Stimulated activated CD4-positive, alpha-beta T cell treated with anti-CD3 and anti-CD28 coated beads, Interleukin-4, amount 100 ng/mL, for 24 hours (primary cell): ENCODE measurements at regions not wholly inside any gene's neighbourhood (a gene's known extent, or its start where the extent isn't known, plus 50 kb on each side); places are given as distances from the start of the nearest gene placed in this dataset.

Experiments used
- DNase-seq: peaks from one replicate; pipeline ENCODE4 v3.0.0-alpha.2; 2020

- no peak for DNase-seq
Observed at GRCh38 chr19:33900817-33901216, 104.1 kb downstream of the KCTD15 start.

- DNase-seq: no peak
Observed at GRCh38 chr19:33902395-33902794, 105.7 kb downstream of the KCTD15 start.

- no peak for DNase-seq
Observed at GRCh38 chr19:33902802-33903488, 106.3 kb downstream of the KCTD15 start.

- DNase-seq: no peak
Observed at GRCh38 chr19:33903489-33903850, 106.8 kb downstream of the KCTD15 start.

GRCh38 chr19:33904681-33905080, 108.0 kb downstream of the KCTD15 start:
- no peak for DNase-seq

- no peak for DNase-seq
Observed at GRCh38 chr19:33905473-33905936, 108.8 kb downstream of the KCTD15 start.

- no peak for DNase-seq
Observed at GRCh38 chr19:33905937-33906577, 109.4 kb downstream of the KCTD15 start.

GRCh38 chr19:33906578-33907335, 110.1 kb downstream of the KCTD15 start:
- DNase-seq: no peak

- DNase-seq: no peak
Observed at GRCh38 chr19:33910922-33911321, 114.3 kb downstream of the KCTD15 start.

GRCh38 chr19:33914599-33914998, 117.9 kb downstream of the KCTD15 start:
- DNase-seq: no peak

GRCh38 chr19:33916792-33917191, 120.1 kb downstream of the KCTD15 start:
- DNase-seq: no peak

GRCh38 chr19:33919291-33919690, 122.6 kb downstream of the KCTD15 start:
- no peak for DNase-seq

GRCh38 chr19:33921165-33921564, 124.5 kb downstream of the KCTD15 start:
- no peak for DNase-seq

GRCh38 chr19:33926306-33926705, 129.6 kb downstream of the KCTD15 start:
- no peak for DNase-seq

GRCh38 chr19:33927789-33928457, 131.3 kb downstream of the KCTD15 start:
- no peak for DNase-seq

GRCh38 chr19:33928458-33928950, 131.8 kb downstream of the KCTD15 start:
- DNase-seq: no peak

- no peak for DNase-seq
Observed at GRCh38 chr19:33933931-33934330, 137.3 kb downstream of the KCTD15 start.

- DNase-seq: no peak
Observed at GRCh38 chr19:33938821-33939220, 142.2 kb downstream of the KCTD15 start.

GRCh38 chr19:33941133-33941532, 144.5 kb downstream of the KCTD15 start:
- DNase-seq: no peak

GRCh38 chr19:33946535-33947264, 150.0 kb downstream of the KCTD15 start:
- DNase-seq: no peak

- DNase-seq: no peak
Observed at GRCh38 chr19:33947265-33947964, 150.7 kb downstream of the KCTD15 start.
